HPDE6-E6E7 (cell line): ENCODE measurements at regions not wholly inside any gene's neighbourhood (a gene's known extent, or its start where the extent isn't known, plus 50 kb on each side); places are given as distances from the start of the nearest gene placed in this dataset.

ENCODE experiments used
- DNase-seq: peaks from one replicate; pipeline ENCODE4 v3.0.0; 2011; ENCODE audit warnings: missing footprints; ENCODE audit errors: extremely low spot score

GRCh38 chr12:88644946-88645702 lies 64.9 kb upstream of the KITLG start:
- DNase-seq, result no peak

GRCh38 chr12:88643685-88644084 lies 63.4 kb upstream of the KITLG start:
- no peak for DNase-seq

GRCh38 chr12:88642675-88643431 lies 62.6 kb upstream of the KITLG start:
- DNase-seq, result no peak

- DNase-seq, result no peak
Measured at GRCh38 chr12:88638966-88639760, 58.9 kb upstream of the KITLG start.

GRCh38 chr12:88638388-88638787 lies 58.1 kb upstream of the KITLG start:
- DNase-seq, result no peak

GRCh38 chr12:88634008-88634407 lies 53.7 kb upstream of the KITLG start:
- no peak for DNase-seq

- no peak for DNase-seq
Measured at GRCh38 chr12:88633312-88633711, 53.0 kb upstream of the KITLG start.

- DNase-seq, result no peak
Measured at GRCh38 chr12:88630561-88630960, 50.3 kb upstream of the KITLG start.
